Kidney (tissue), 13 donors: ENCODE measurements at regions not wholly inside any gene's neighbourhood (a gene's known extent, or its start where the extent isn't known, plus 50 kb on each side); places are given as distances from the start of the nearest gene placed in this dataset.
"Not testable (repeated sequence)": the region's sequence is repeated elsewhere in the genome, so short reads cannot be mapped to it uniquely, and the experiment has no call there.

ENCODE experiments used
- DNase-seq, 5 donors: peaks; one replicate each; pipeline ENCODE4 v3.0.0-alpha.2; 2013 to 2020
- FAIRE-seq: peaks from 2 replicates; lab custom pipeline; 2012; peaks lifted over from hg19 to GRCh38; lab: Jason Lieb, UNC
- H3K27ac ChIP-seq, 2 donors: one replicate each; pipeline ENCODE4 v1.7.0; 2013; ENCODE audit warnings: low read depth in 2 of 2, low read length in 2 of 2, inconsistent platforms in 1 of 2
- H3K27me3 ChIP-seq: one replicate; pipeline ENCODE4 v1.7.1; 2013; ENCODE audit warnings: low read length, inconsistent platforms; ENCODE audit not compliant: control insufficient read depth, insufficient read depth
- H3K36me3 ChIP-seq, 3 donors: one replicate each; pipeline versions ENCODE4 v1.7.0 to v1.7.1; 2013; ENCODE audit warnings: low read length in 3 of 3, control low read depth in 1 of 3, inconsistent platforms in 1 of 3; ENCODE audit not compliant: insufficient read depth in 3 of 3, control insufficient read depth in 2 of 3
- H3K4me1 ChIP-seq, 3 donors: one replicate each; pipeline versions ENCODE4 v1.7.0 to v1.7.1; 2013; ENCODE audit warnings: low read length in 3 of 3, inconsistent platforms in 1 of 3, low read depth in 1 of 3; ENCODE audit not compliant: control insufficient read depth in 2 of 3, insufficient read depth in 2 of 3
- H3K4me3 ChIP-seq, 3 donors: one replicate each; pipeline versions ENCODE4 v1.7.0 to v1.8.1; 2013; ENCODE audit warnings: low read length in 3 of 3, control low read depth in 1 of 3, inconsistent platforms in 1 of 3
- H3K9ac ChIP-seq, 3 donors: one replicate each; pipeline versions ENCODE4 v1.7.0 to v1.7.1; 2013; ENCODE audit warnings: low read length in 3 of 3, control low read depth in 1 of 3, inconsistent platforms in 1 of 3
- H3K9me3 ChIP-seq, 3 donors: one replicate each; pipeline versions ENCODE4 v1.7.0 to v1.7.1; 2013; ENCODE audit warnings: low read length in 3 of 3, control low read depth in 1 of 3, inconsistent platforms in 1 of 3; ENCODE audit not compliant: control insufficient read depth in 2 of 3, insufficient read depth in 1 of 3
- CTCF ChIP-seq: IDR thresholded peaks from 3 replicates; pipeline ENCODE4 v1.5.1; 2012; ENCODE audit warnings: mild to moderate bottlenecking, moderate library complexity, borderline replicate concordance; ENCODE audit not compliant: insufficient read depth; ENCODE audit errors: extremely low read depth
- intact Hi-C: fragments of 100-400 bp; cut with DNase I; formaldehyde crosslinking; loops from one replicate; pipeline ENCODE4 v1.11.1; 2022
- donor health status: control.
- donor health status: control.
- donor health status: control.
- donor health status: control.
- donor health status: control.
- donor health status: DM: yes; HTN: yes; CAD: no.
- donor health status: Normal renal cell carcinoma (clear cell type).

DNA sequence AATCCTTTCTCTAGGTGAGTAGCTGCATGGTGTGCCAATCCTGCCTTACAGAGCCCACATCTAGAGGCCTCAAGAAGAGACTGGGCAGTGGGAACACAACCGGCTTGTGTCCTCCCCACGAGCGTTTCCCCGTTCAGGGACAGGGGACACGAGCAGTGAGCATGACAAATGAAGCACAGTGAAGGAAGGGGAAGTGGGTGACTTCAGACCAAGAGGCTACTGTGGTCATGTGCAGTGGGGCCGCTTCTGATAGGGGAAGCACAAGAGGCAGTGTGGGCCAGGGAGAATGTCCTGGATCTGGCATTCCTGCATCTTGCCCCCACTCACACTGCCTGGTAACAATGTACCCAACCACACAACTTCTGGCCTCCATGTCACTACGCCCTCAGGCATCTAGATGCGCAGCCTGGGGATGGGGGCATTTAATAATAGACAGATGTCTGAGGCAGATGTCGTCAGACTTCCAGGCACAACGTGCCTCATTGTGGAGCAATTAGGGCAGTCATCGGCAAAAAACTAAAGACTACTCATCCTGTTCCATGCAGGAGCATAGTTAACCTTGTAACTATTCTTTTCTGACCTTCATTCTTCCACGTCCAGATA lies 155.6 kb upstream of the NBPF11 start:
- peaks cover 7% of the 10 kb centered on the region for H3K27me3 ChIP-seq
- H3K4me1 ChIP-seq = no peaks in the 10 kb centered on the region
- DNase-seq (no peak), FAIRE-seq (no peak)
- H3K4me3 ChIP-seq = no peak overlapping the region
- no peak overlapping the region for H3K27ac ChIP-seq
- no peak for TF ChIP-seq CTCF
- H3K36me3 ChIP-seq = no peaks in the 10 kb centered on the region
- no peaks in the 10 kb centered on the region for H3K9me3 ChIP-seq
- no peak overlapping the region for H3K9ac ChIP-seq
- intact Hi-C loops = no loop called here

DNA sequence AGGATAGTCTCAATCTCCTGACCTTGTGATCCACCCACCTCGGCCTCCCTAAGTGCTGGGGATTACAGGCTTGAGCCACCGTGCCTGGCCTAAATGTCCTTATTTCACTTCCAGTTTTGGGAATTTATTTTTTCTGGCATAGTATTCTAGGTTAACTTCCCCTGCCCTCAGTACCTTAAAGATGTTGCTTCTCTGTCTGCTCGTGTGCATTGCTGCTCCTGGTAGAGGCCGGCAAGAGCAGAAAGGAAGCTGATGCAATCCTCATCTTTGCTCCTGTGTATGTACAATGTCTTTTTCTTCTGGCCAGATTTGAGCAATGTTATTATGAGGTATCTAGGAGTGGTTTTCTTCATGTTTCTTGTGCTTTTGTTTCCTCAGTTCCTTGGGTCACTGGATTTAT lies 152.9 kb upstream of the NBPF11 start:
- H3K4me3 ChIP-seq, H3K27ac ChIP-seq, H3K9me3 ChIP-seq, H3K36me3 ChIP-seq, intact Hi-C loops, H3K9ac ChIP-seq, H3K4me1 ChIP-seq, H3K27me3 ChIP-seq, FAIRE-seq, DNase-seq: not testable (repeated sequence)

GRCh38 chr1:148302586-148303364 lies 150.7 kb upstream of the NBPF11 start:
- H3K9me3 ChIP-seq, intact Hi-C loops, H3K36me3 ChIP-seq, H3K27me3 ChIP-seq, H3K27ac ChIP-seq, H3K4me1 ChIP-seq, FAIRE-seq: not testable (repeated sequence)
- peak overlapping the region in 1 of 3 donors; percentile 38 for H3K9ac ChIP-seq
- H3K4me3 ChIP-seq = peak overlapping the region in 2 of 3 donors; percentile 35 to 62
- peak in 1 of 5 donors; percentile 72 for DNase-seq

GRCh38 chr1:148297852-148298251 lies 145.8 kb upstream of the NBPF11 start:
- H3K36me3 ChIP-seq, DNase-seq, H3K9me3 ChIP-seq, H3K9ac ChIP-seq, intact Hi-C loops, H3K4me1 ChIP-seq, H3K4me3 ChIP-seq, H3K27ac ChIP-seq, FAIRE-seq, H3K27me3 ChIP-seq: not testable (repeated sequence)

DNA sequence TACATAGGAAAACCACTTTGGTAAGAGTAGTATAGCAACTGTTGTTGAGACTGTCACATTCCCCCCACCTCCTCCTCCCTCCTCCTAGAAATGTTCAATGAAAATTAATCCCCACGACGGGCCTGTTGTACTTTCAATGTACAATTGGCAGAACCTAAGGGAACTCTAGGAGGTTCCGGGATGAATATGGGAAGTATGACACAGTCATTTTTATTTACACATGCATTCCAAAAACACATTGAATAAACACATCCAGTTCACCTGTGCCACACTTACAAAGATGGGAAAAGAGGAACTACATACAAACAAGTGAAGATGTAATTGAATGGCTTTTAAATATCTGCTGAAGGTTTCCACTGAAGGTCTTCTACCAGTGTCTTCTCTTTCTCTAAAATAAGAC lies 144.4 kb upstream of the NBPF11 start:
- intact Hi-C loops = no loop called here
- no peak for DNase-seq
- H3K36me3 ChIP-seq = no peaks in the 10 kb centered on the region
- no peak overlapping the region for H3K4me3 ChIP-seq
- no peaks in the 10 kb centered on the region for H3K4me1 ChIP-seq
- H3K27ac ChIP-seq = no peak overlapping the region
- no peak for FAIRE-seq
- no peak for TF ChIP-seq CTCF
- no peak overlapping the region for H3K9ac ChIP-seq
- H3K9me3 ChIP-seq = no peaks in the 10 kb centered on the region
- no peaks in the 10 kb centered on the region for H3K27me3 ChIP-seq
